ENCODE measurements at regions not wholly inside any gene's neighbourhood (a gene's known extent, or its start where the extent isn't known, plus 50 kb on each side); places are given as distances from the start of the nearest gene placed in this dataset.

DNA sequence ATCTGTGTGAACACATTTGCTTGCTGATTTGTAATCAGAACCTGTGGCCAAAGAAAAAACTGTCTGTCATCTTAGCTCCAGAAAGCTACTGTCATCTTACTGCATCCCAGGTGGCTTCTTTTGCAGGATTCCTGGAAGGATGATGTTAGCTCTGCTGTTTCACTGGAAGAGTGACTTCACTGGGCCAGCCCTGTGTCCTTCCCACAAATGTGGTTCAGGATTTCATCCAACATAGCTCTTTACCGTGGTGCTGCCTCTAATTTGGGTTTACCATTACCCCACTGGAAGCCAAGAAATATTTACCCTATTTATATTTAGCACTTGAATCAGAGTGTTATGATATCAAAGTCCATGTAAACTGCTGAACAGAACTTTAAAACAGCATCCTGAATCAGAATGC is 501.0 kb downstream of the GADD45G start:
- dilution Hi-C loops (cut with MboI; ENCODE audit: extremely low pct_ligation_motif_present, low sequenced_read_pairs): loop anchor here (10.0 kb wide), 1 partner anchor 501 kb away; the partner anchor contains the start of gene GADD45G
- Histone ChIP-seq H3K9ac (ENCODE audit: control insufficient read depth, extremely low read depth, insufficient read depth, low read length) (no peak overlapping the region), H3K27ac (ENCODE audit: control insufficient read depth, insufficient read depth, low read length) (no peak overlapping the region), H3K9me1 (ENCODE audit: control insufficient read depth, extremely low read depth, insufficient read depth, low read length) (no peaks in the 10 kb centered on the region), H4K20me1 (ENCODE audit: control insufficient read depth, extremely low read depth, insufficient read depth, low read length) (no peaks in the 10 kb centered on the region), H3K79me2 (ENCODE audit: control insufficient read depth, insufficient read depth, low read length) (no peaks in the 10 kb centered on the region), H3K27me3 (ENCODE audit: control insufficient read depth, extremely low read depth, insufficient read depth, low read length) (no peaks in the 10 kb centered on the region), H3K4me2 (ENCODE audit: control insufficient read depth, extremely low read depth, insufficient read depth, low read depth, low read length) (no peak overlapping the region), H3K4me1 (ENCODE audit: control insufficient read depth, extremely low read depth, insufficient read depth, low read length) (peaks cover 7% of the 10 kb centered on the region), H3K4me3 (ENCODE audit: control insufficient read depth in 2 of 3, extremely low read depth in 1 of 3, insufficient read depth in 2 of 3, low read depth in 1 of 3, low read length in 3 of 3) (no peak overlapping the region), H3K36me3 (ENCODE audit: control insufficient read depth in 2 of 2, extremely low read depth in 1 of 2, insufficient read depth in 2 of 2, low read length in 2 of 2) (no peaks in the 10 kb centered on the region), H3K9me3 (ENCODE audit: control insufficient read depth, low read depth, low read length) (no peaks in the 10 kb centered on the region), H2AFZ (ENCODE audit: control insufficient read depth, low read length) (no peak overlapping the region)
- FAIRE-seq: no peak
- no peak for DNase-seq (ENCODE audit: low read depth, low spot score)
- TF ChIP-seq EZH2 (IDR thresholded peaks at IDR 0.05; ENCODE audit: low read length): no peak
- TF ChIP-seq CTCF (optimal IDR thresholded peaks at IDR 0.05 in 1 of 3, IDR thresholded peaks at IDR 0.05 in 1 of 3, conservative IDR thresholded peaks at IDR 0.05 in 1 of 3; ENCODE audit: extremely low read depth in 1 of 3, insufficient read depth in 2 of 3, low read length in 3 of 3): no peak

GRCh38 chr9:90107040-90107725 is 502.4 kb downstream of the GADD45G start:
- H3K9ac ChIP-seq (ENCODE audit: control insufficient read depth, extremely low read depth, insufficient read depth, low read length): no peak overlapping the region
- DNase-seq (ENCODE audit: low read depth, low spot score) (no peak), FAIRE-seq (peak; percentile 68)
- H3K27ac ChIP-seq (ENCODE audit: control insufficient read depth, insufficient read depth, low read length): no peak overlapping the region
- H3K4me1 ChIP-seq (ENCODE audit: control insufficient read depth, extremely low read depth, insufficient read depth, low read length): peaks cover 7% of the 10 kb centered on the region
- dilution Hi-C loops (cut with MboI; ENCODE audit: extremely low pct_ligation_motif_present, low sequenced_read_pairs): loop anchor here (10.0 kb wide), 1 partner anchor 502 kb away; the partner anchor contains the start of gene GADD45G
- no peaks in the 10 kb centered on the region for H4K20me1 ChIP-seq (ENCODE audit: control insufficient read depth, extremely low read depth, insufficient read depth, low read length)
- TF ChIP-seq EZH2 (IDR thresholded peaks at IDR 0.05; ENCODE audit: low read length): no peak
- TF ChIP-seq CTCF (optimal IDR thresholded peaks at IDR 0.05 in 1 of 3, IDR thresholded peaks at IDR 0.05 in 1 of 3, conservative IDR thresholded peaks at IDR 0.05 in 1 of 3; ENCODE audit: extremely low read depth in 1 of 3, insufficient read depth in 2 of 3, low read length in 3 of 3): no peak
- H3K27me3 ChIP-seq (ENCODE audit: control insufficient read depth, extremely low read depth, insufficient read depth, low read length): no peaks in the 10 kb centered on the region
- H2AFZ ChIP-seq (ENCODE audit: control insufficient read depth, low read length): no peak overlapping the region
- H3K36me3 ChIP-seq (ENCODE audit: control insufficient read depth in 2 of 2, extremely low read depth in 1 of 2, insufficient read depth in 2 of 2, low read length in 2 of 2): no peaks in the 10 kb centered on the region
- H3K9me3 ChIP-seq (ENCODE audit: control insufficient read depth, low read depth, low read length): no peaks in the 10 kb centered on the region
- H3K79me2 ChIP-seq (ENCODE audit: control insufficient read depth, insufficient read depth, low read length): no peaks in the 10 kb centered on the region
- no peak overlapping the region for H3K4me2 ChIP-seq (ENCODE audit: control insufficient read depth, extremely low read depth, insufficient read depth, low read depth, low read length)
- no peak overlapping the region for H3K4me3 ChIP-seq (ENCODE audit: control insufficient read depth in 2 of 3, extremely low read depth in 1 of 3, insufficient read depth in 2 of 3, low read depth in 1 of 3, low read length in 3 of 3)
- no peaks in the 10 kb centered on the region for H3K9me1 ChIP-seq (ENCODE audit: control insufficient read depth, extremely low read depth, insufficient read depth, low read length)

Measured in keratinocyte (primary cell).